ENCODE measurements at regions not wholly inside any gene's neighbourhood (a gene's known extent, or its start where the extent isn't known, plus 50 kb on each side); places are given as distances from the start of the nearest gene placed in this dataset.

DNA sequence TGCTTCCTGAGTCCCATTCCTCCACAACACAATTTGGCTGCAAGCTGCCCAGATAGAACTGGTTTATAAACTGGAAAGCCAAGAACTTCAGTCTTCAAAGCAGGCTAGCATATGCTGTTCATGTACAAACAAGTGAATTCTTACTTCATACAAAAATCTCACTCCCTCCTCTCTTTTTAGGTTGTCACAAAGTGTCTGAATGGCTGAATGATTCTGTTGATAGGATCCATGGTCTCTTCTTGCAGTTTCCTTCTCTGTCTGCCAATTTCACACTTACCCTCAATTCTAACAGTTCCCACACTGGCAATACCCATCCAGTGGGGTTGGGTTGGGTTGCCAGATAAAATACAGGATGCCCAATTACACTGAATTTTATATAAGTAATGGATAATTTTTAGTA is 363.5 kb downstream of the DEPDC1B start:
- no peak for TF ChIP-seq POLR2A (IDR thresholded peaks at IDR 0.05)
- no peak for TF ChIP-seq POLR2AphosphoS5 (IDR thresholded peaks at IDR 0.05)

Measured in transverse colon (tissue), 3 donors.